Inflammatory macrophage treated with lipopolysaccharide for 1 hour (primary cell): ENCODE measurements at regions not wholly inside any gene's neighbourhood (a gene's known extent, or its start where the extent isn't known, plus 50 kb on each side); places are given as distances from the start of the nearest gene placed in this dataset.
"Not testable (repeated sequence)": the region's sequence is repeated elsewhere in the genome, so short reads cannot be mapped to it uniquely, and the experiment has no call there.

Experiments used
- DNase-seq, 2 donors: peaks; one replicate each; pipeline ENCODE4 v3.0.0-alpha.2; 2020 to 2022

DNA sequence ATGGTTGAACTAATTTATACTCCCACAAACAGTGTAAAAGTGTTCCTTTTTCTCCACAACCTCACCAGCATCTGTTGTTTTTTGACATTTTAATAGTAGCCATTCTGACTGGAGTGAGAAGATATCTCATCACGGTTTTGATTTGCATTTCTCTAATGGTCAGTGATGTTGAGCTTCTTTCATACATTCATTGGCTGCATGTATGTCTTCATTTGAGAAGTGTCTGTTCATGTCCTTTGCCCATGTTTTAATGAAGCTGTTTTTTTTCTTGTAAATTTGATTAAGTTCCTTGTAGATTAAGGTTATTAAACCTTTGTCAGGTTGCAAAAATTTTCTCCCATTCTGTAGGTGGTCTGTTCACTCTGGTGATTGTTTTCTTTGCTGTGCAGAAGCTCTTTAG is 281.1 kb downstream of the PTH2R start:
- not testable (repeated sequence) for DNase-seq

DNA sequence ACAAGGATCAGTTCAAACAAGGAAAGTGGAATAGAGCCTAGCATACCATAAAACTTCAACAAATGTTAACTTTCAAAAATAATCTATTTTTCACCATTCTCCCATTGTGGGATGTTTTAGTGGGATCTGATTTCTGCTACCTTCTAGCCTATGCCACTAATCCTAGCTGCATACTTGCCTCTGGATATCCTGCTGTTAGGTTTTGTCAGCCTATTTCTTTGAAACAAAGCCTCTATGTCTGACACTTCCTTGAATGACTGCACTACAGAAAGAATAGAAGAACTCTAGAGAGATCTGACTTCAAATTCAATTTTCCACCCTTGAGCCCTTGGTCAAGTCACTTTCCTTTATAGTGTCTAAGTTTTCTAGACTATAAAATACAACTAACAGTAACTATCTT is 291.5 kb downstream of the PTH2R start:
- no peak for DNase-seq

DNA sequence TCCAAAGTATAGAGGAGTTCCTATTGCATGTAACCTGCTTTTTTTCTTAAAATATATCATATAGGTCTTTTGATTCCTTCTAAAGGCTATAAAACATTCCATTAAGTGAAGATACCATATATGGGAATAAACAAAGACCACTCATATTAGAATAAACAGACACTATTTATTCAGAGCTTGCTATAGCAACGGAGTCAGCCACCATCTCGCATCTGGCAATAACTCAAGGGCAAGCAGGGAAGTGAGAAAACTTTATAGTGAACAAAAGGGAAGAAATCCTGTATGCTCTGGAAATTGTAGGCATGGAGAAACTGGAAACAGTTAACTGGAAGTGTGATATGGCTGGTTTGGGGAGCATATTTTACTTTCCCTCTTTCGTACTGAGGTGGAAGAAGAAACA is 301.9 kb downstream of the PTH2R start:
- DNase-seq = no peak

DNA sequence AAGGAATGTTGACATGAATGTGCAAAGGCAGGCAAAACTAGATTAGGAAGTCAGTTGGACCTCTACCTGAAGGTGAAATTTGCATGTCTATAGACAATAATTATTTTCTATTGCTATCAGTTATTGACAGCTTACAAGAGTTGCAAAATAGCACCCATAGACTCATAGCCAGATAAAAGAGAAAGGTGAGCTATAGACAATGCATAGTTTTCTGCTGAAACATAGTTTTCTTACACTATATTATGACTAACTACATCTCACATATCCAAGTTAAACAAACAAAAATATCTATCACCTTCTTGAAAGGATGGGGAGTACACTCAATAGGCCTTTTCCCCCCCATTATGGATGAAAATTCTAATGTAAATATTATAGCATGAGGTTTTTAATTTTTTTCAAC is 305.0 kb downstream of the PTH2R start:
- DNase-seq = no peak

DNA sequence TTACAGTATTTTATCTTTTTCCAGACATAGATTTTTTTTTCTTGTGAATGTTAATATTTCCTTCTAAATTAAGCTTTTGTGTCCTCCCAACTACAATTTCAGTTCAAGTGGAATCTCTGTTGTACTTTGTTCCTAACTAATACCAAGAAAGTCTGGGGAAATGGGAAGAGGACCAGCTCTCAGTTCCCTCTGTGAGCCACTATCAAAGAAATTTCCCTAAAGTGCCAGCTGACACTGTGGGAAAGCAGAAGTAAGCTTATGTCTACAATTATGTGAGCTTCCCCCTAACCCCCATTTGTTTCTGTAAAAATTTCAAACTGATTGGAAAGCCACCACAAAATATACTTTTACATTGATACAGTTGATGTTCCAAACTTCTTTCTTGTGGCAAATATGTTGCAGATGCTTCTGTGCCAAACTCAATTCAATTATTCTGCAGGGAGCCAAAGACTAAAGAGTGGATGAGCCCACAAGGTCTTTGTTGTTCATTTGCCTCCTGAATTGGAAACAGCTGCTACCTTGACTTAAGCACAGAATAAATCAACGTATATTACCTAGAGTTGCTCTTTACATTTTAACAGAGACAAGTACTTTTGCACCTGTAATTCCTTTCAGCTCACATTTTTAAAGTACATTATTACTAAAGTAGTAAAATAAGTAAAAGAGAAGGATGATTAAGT is 306.6 kb downstream of the PTH2R start:
- peak; percentile 27 to 48 for DNase-seq

DNA sequence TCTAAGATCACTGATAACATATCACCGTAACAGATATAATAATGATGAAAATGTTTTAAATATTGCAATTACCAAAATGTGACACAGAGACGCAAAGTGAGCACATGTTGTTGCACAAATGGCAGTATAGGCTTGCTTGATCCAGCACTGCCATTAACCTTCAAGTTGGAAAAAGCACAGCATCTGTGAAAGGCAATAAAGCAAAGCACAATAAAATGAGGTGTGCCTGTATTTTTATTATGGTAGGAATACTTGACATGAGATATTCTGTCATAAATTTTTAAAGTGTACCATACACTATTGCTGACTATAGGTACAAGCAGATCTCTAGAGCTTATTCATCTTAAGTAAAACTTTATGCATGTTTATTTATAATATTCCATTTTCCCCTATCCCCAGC is 312.2 kb downstream of the PTH2R start:
- DNase-seq = no peak

DNA sequence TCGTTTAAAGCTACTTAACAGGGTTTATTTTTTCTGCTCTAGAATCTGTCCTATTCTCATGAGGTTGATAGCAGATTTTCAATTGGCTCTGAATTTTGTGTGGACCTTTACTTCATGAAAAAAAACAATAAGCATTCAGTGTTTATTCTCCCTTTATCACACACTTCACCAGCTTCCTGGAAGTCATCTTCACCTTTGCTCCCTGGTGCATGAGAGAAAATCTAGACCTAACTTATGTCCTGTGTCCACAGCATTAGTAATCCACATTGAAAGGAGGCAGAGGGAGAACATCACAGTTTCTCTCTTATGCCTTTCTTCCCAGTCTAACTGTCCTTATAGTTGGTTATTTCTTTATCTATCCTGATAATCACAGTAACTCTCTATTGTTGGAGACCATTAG is 316.1 kb downstream of the PTH2R start:
- DNase-seq = no peak

DNA sequence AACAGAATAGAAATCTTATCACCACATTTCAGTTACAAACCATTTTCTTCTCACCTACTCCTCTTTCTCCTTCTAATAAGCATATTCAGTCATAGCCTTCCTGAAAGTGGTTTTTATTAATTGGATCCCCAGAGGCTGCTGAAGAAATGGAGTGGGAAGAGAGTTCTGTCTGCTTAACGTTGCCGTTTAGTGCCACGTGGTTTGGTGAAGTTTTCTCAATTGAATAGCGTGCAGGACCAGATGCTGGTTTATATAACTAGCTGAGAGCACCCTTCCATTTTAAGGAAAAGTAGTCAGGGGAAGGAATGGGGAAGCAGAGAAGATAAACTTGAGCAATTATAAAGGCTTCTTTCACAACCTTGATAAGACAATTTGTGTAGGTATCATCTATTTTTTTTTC is 318.7 kb downstream of the PTH2R start:
- DNase-seq = no peak

DNA sequence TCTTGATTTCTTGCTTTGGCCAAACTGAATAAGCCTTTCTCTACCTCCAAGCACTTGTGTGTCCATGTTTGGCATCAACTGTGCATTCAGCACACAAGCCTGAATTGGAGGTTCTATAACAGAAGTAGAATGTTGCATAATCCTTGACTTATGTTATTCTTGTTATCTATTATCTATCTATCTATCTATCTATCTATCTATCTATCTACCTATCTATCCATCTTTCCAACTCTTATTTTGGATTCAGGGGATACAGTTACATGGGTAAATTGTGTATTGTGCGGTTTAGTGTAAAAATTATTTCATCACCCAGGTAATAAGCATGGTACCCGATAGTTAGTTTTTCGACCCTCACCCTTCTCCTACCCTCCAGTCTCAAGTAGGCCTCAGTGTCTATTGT is 319.6 kb downstream of the PTH2R start:
- DNase-seq = no peak

DNA sequence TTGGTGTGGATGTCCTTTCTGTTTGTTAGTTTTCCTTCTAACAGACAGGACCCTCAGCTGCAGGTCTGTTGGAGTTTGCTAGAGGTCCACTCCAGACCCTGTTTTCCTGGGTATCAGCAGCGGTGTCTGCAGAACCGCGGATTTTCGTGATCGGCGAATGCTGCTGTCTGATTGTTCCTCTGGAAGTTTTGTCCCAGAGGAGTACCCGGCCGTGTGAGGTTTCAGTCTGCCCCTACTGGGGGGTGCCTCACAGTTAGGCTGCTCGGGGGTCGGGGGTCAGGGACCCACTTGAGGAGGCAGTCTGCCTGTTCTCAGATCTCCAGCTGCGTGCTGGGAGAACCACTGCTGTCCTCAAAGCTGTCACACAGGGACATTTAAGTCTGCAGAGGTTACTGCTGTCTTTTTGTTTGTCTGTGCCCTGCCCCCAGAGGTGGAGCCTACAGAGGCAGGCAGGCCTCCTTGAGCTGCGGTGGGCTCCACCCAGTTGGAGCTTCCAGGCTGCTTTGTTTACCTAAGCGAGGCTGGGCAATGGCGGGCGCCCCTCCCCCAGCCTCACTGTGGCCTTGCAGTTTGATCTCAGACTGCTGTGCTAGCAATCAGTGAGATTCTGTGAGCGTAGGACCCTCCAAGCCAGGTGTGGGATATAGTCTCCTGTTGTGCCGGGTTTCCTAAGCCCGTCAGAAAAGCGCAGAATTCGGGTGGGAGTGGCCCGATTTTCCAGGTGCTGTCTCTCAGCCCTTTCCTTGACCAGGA is 345.2 kb downstream of the PTH2R start:
- DNase-seq = not testable (repeated sequence)

DNA sequence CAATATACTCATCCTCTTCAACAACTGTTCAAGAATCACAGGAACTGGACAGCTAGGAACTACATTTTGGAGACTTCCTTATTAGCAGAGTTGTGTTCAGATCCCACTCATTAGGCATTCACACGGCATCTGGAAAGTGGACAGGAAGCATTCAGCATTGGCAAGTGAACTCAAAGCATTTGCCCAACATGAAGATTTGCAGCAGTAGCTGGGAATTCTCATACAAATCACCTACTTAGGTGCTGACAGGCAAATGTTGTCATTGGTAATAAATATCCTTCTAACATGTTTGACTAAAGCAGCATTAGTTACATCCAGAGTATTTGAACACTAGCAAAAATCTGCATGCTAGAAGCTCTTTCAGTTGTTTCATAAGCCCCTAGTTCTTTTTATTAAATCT is 350.8 kb downstream of the PTH2R start:
- DNase-seq = no peak

DNA sequence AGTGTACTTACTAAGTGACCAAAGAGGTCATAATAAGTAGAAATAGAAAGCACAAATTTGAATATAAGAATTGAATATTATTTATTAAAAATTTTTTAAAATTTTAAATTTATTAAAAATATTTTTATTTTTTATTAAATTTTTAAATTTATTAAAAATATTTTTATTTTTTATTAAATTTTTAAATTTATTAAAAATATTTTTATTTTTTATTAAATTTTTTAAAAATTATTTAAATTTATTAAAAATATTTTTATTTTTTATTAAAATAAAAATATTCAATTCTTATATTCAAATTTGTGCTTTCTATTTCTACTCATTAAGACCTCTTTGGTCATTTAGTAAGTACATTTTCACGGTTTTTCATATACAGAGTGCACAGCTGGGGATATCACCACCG is 366.5 kb downstream of the PTH2R start:
- DNase-seq = not testable (repeated sequence)

DNA sequence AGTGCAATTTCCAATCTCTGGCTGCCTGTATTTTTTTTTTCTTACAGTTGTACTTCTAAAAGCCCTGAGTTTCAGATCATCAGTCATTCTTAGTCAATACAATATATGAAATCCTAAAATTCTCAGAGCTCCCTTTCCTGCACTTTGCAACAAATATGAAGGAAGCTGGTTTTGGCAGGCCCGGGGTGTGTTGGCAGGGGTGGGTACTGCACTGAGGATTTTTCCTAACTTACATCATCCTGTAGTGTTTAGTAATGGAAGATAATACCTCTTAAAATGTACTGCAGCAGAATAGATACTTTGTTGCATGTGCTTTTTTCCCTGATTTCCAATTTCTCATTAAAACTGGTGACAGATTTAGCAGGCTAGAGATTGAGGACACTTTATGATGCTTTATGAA is 374.6 kb downstream of the PTH2R start:
- no peak for DNase-seq

DNA sequence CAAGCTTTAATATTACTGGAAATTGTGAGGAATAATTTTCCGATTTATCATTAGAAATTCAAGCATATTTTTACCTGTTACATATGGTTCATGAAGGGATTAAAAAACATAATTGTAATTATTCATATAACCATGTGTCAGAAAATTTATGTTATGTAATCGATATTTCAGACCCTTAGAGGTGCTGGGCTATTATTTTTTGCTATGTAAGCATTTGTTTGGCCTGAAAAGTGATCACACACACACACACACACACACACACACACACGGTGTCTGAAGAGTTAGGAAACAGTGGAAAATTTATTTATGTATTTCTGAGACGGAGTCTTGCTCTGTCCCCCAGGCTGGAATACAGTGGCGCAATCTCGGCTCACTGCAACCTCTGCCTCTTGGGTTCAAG is 375.5 kb downstream of the PTH2R start:
- no peak for DNase-seq

DNA sequence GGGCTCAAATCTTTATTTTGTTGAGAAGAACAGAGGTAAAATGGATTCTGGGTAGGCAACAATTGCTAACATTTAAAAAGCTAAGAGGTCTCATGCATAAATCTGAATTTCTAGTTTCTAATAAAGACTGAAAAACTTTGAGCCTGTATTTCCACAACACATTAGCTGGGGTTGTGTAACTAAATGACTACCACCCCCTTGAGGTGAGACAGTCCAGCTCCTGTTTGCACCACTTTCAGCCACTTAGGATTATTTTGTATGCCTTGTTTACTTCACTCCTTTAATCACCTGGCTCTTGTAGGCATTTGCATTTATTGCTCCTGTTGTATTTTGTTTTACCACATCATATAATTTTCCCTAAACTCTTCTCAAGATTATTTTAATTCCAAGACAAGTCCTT is 376.6 kb downstream of the PTH2R start:
- no peak for DNase-seq

DNA sequence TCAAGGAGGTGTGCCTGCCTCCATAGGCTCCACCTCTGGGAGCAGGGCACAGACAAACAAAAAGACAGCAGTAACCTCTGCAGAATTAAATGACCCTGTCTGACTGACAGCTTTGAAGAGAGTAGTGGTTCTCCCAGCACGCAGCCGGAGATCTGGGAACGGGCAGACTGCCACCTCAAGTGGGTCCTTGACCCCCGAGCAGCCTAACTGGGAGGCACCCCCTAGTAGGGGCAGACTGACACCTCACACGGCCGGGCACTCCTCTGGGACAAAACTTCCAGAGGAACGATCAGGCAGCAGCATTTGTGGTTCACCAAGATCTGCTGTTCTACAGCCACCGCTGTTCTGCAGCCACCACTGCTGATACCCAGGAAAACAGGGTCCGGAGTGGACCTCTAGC is 378.2 kb downstream of the PTH2R start:
- DNase-seq = not testable (repeated sequence)

DNA sequence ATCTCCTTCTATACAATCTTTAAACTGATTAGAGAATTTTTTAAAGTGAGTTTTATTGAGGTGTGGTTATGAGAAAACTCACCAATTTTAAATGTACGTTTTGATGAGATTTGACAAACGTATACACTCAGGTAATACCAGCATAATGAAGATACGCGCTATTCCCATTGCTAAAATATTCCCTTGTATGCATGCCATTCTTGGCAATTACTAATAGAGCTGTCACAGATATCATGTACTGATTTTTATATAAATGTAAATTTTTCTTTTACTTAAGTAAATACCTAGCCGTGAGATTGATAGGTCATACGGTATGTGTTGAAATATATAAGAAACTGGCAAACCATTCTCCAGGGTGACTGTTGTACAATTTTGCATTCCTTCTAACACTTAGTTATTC is 384.7 kb downstream of the PTH2R start:
- no peak for DNase-seq

DNA sequence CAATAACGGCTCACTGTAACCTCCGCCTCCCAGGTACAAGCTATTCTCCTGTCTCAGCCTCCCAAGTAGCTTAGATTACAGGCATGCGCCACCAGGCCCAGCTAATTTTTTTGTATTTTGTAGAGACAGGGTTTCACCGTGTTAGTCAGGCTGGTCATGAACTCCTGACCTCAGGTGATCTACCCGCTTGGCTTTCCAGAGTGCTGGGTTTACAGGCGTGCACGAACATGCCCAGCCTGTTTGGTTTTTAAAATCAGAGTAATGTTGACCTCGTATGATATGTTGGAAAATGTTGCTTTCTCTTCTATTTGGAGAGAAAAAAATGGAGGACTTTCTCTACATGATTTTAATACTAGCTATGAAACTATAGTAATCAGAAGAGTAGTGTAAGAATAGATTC is 386.2 kb downstream of the PTH2R start:
- DNase-seq = no peak

DNA sequence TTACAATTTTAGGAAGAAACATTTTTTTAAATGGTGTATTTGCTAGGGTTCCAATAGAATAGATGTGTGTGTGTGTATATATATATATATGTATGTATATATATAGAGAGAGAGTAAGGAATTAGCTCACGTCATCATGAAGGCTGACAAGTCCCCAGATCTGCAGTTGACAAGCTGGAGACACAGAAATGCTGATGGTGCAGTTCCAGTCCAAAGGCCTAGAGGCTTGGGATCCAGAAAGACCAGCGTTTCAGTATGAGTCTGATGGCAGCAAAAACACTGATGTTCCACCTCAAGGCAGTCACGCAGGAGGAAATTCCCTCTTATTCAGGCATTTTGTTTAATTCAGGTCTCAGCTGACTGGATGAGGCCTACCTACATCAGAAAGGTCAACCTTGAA is 386.8 kb downstream of the PTH2R start:
- DNase-seq = no peak

DNA sequence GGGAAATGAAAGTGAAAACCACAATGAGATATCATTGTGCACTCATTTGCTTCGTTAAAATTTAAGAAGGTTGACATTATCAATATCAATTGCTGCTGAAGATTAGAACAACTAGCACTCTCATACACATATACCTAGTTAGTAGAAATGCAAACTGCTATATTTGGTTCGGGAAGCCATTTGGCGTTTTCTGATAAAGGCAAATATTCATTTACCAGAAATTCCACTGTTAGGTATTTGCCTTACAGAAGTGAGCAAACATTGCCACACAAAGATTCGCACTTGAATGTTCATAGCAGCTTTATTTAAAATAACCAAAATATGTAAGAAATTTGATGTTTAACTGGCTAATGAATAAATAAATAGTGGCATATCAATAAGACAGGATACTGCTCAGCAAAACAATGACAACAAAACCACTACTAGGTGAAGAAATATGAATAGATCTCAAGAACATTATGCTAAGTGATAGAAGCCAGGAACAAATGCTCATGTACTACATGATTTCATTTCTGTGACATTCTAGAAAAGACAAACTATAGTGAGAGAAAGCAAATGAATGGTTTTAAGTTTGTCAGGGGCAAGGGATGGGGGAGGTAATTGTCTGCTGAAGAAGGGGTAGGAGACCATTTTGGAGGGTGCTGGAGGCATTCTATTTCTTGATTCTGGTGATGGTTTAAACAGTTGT is 387.8 kb downstream of the PTH2R start:
- DNase-seq = no peak

DNA sequence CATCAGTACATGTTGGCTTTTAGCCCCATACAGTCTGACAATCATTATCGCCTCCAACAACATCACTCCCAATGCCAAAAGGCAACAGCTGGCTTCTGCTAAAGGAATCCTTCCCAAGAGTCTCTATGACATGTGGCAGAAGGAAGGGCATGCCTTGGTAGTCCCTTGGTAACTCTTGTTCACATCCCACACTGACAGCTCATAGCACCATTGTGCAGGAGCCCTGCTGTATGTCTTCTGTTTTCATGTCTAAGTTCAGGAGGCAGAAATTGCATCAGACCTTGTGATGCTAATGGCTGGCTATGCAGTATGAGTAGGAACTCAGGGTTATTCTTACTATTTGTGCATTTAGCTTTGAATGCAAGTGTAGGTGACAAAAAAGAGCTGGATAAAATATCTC is 392.1 kb downstream of the PTH2R start:
- DNase-seq = no peak

DNA sequence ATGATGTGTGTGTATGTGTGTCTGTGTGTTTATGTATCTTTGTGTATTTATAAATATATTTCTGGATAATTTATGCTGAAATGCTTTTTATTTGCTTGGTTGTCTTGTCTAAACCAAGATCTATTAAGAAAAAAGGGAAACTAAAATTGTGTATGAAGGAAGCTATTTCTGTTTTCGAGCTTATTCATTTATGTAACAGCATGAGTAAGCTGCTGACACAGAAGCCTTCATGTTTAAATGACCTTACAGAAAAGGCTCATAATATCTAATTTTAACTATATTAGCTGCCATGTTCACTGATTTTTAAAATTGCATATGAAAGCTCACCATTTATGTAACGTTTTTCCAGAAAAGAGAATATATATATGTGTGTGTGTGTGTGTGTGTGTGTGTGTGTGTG is 392.8 kb downstream of the PTH2R start:
- DNase-seq = no peak

DNA sequence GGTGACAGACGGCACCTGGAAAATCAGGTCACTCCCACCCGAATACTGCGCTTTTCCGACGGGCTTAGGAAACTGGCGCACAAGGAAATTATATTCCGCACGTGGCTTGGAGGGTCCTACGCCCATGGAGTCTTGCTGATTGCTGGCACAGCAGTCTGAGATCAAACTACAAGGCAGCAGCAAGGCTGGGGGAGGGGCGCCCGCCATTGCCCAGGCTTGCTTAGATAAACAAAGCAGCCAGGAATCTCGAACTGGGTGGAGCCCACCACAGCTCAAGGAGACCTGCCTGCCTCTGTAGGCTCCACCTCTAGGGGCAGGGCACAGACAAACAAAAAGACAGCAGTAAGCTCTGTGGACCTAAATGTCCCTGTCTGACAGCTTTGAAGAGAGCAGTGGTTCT is 394.3 kb downstream of the PTH2R start:
- not testable (repeated sequence) for DNase-seq

DNA sequence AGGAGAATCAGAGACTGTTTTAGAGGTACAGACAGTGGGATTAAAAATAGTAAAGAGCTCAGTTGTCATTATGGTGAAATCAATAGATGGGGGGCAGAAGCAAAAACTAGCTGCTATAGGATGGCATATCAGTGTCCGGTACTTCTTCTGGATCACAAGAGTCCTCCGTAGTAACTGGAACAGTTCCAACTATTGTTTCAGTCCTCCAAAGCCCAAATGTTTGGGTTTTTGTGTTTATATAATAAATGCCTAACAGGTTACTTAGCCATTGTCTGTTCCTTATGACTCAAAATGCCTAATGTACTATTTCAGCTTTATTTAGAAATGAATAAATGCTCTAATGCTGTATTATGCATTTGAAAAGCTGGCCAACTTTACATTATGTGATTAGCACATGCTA is 401.2 kb downstream of the PTH2R start:
- DNase-seq = no peak
